Thymus (tissue), 11 donors: ENCODE measurements at regions not wholly inside any gene's neighbourhood (a gene's known extent, or its start where the extent isn't known, plus 50 kb on each side); places are given as distances from the start of the nearest gene placed in this dataset.

Experiments
- DNase-seq, 9 donors: peaks; one replicate each; pipeline ENCODE4 v3.0.0-alpha.2; 2013; ENCODE audit warnings: low spot score in 9 of 9, low read depth in 6 of 9, missing footprints in 1 of 9
- H3K27ac ChIP-seq, 2 donors: one replicate each; pipeline ENCODE4 v1.5.1; 2013; ENCODE audit warnings: control low read depth in 1 of 2, low read depth in 1 of 2, low read length in 1 of 2, mild to moderate bottlenecking in 1 of 2, moderate library complexity in 1 of 2
- H3K27me3 ChIP-seq, 2 donors: one replicate each; pipeline ENCODE4 v1.5.1; 2013; ENCODE audit warnings: low read length in 1 of 2; ENCODE audit not compliant: control insufficient read depth in 2 of 2, insufficient read depth in 1 of 2
- H3K36me3 ChIP-seq, 2 donors: one replicate each; pipeline ENCODE4 v1.5.1; 2013; ENCODE audit warnings: low read length in 1 of 2, mild to moderate bottlenecking in 1 of 2, moderate library complexity in 1 of 2; ENCODE audit not compliant: control insufficient read depth in 2 of 2, insufficient read depth in 2 of 2
- H3K4me1 ChIP-seq, 2 donors: one replicate each; pipeline ENCODE4 v1.5.1; 2013; ENCODE audit warnings: low read length in 2 of 2; ENCODE audit not compliant: control insufficient read depth in 2 of 2, insufficient read depth in 2 of 2
- H3K4me3 ChIP-seq, 2 donors: one replicate each; pipeline ENCODE4 v1.5.1; 2013; ENCODE audit warnings: low read length in 2 of 2, control low read depth in 1 of 2, mild to moderate bottlenecking in 1 of 2
- H3K9me3 ChIP-seq, 2 donors: one replicate each; pipeline ENCODE4 v1.5.1; 2013; ENCODE audit warnings: low read length in 1 of 2, mild to moderate bottlenecking in 1 of 2; ENCODE audit not compliant: control insufficient read depth in 2 of 2, insufficient read depth in 1 of 2
- WGBS: extraction: QIAGEN DNeasy Blood & Tissue Kit; methylation state at CpG from one replicate; pipeline ENCODE4 v1.1.7; 2013; 5-methylcytosine and 5-hydroxymethylcytosine counted together
- donor health status: healthy.

GRCh38 chr4:138599965-138600364 lies 357.8 kb upstream of the SLC7A11 start:
- 92% methylated on average over 4 of the region's 4 CpGs for WGBS
- H3K4me3 ChIP-seq = no peak overlapping the region
- DNase-seq = no peak

GRCh38 chr4:138598226-138598625 lies 356.1 kb upstream of the SLC7A11 start:
- Histone ChIP-seq H3K9me3 (no peaks in the 10 kb centered on the region), H3K36me3 (no peaks in the 10 kb centered on the region), H3K4me1 (no peaks in the 10 kb centered on the region), H3K27me3 (no peaks in the 10 kb centered on the region), H3K27ac (no peak overlapping the region), H3K4me3 (no peak overlapping the region)
- DNase-seq = no peak
- 55% methylated on average over 3 of the region's 3 CpGs for WGBS

More at GRCh38 chr4:138599965-138600364, 357.8 kb upstream of the SLC7A11 start:
- Histone ChIP-seq H3K4me1 (no peaks in the 10 kb centered on the region), H3K36me3 (no peaks in the 10 kb centered on the region), H3K27me3 (no peaks in the 10 kb centered on the region), H3K9me3 (no peaks in the 10 kb centered on the region), H3K27ac (no peak overlapping the region)

- H3K27me3 ChIP-seq = no peaks in the 10 kb centered on the region
- DNase-seq = no peak
- no peak overlapping the region for H3K4me3 ChIP-seq
- H3K9me3 ChIP-seq = no peaks in the 10 kb centered on the region
- H3K36me3 ChIP-seq = no peaks in the 10 kb centered on the region
- no peak overlapping the region for H3K27ac ChIP-seq
- WGBS = 80% methylated on average over 2 of the region's 2 CpGs
- no peaks in the 10 kb centered on the region for H3K4me1 ChIP-seq
Measured at GRCh38 chr4:138596896-138597295, 354.7 kb upstream of the SLC7A11 start.

GRCh38 chr4:138595731-138596460 lies 353.7 kb upstream of the SLC7A11 start:
- Histone ChIP-seq H3K27me3 (no peaks in the 10 kb centered on the region), H3K4me1 (no peaks in the 10 kb centered on the region), H3K36me3 (no peaks in the 10 kb centered on the region), H3K4me3 (no peak overlapping the region), H3K27ac (no peak overlapping the region), H3K9me3 (no peaks in the 10 kb centered on the region)
- DNase-seq = no peak
- 93% methylated on average over 4 of the region's 4 CpGs for WGBS

GRCh38 chr4:138595171-138595570 lies 353.0 kb upstream of the SLC7A11 start:
- no peaks in the 10 kb centered on the region for H3K27me3 ChIP-seq
- H3K4me1 ChIP-seq = no peaks in the 10 kb centered on the region
- DNase-seq = no peak
- no peaks in the 10 kb centered on the region for H3K36me3 ChIP-seq
- 94% methylated on average over 2 of the region's 2 CpGs for WGBS
- no peak overlapping the region for H3K27ac ChIP-seq
- no peak overlapping the region for H3K4me3 ChIP-seq
- no peaks in the 10 kb centered on the region for H3K9me3 ChIP-seq

GRCh38 chr4:138592796-138593195 lies 350.6 kb upstream of the SLC7A11 start:
- H3K4me3 ChIP-seq = no peak overlapping the region
- no peak for DNase-seq
- H3K27ac ChIP-seq = no peak overlapping the region
- WGBS = 93% methylated on average over 2 of the region's 2 CpGs
- no peaks in the 10 kb centered on the region for H3K9me3 ChIP-seq
- H3K27me3 ChIP-seq = no peaks in the 10 kb centered on the region
- H3K4me1 ChIP-seq = no peaks in the 10 kb centered on the region
- no peaks in the 10 kb centered on the region for H3K36me3 ChIP-seq

GRCh38 chr4:138591808-138592207 lies 349.7 kb upstream of the SLC7A11 start:
- WGBS = 46% methylated on average over 1 of the region's 1 CpG
- H3K36me3 ChIP-seq = no peaks in the 10 kb centered on the region
- no peak overlapping the region for H3K27ac ChIP-seq
- H3K27me3 ChIP-seq = no peaks in the 10 kb centered on the region
- no peak overlapping the region for H3K4me3 ChIP-seq
- DNase-seq = no peak
- H3K4me1 ChIP-seq = no peaks in the 10 kb centered on the region
- H3K9me3 ChIP-seq = no peaks in the 10 kb centered on the region

GRCh38 chr4:138588501-138588900 lies 346.4 kb upstream of the SLC7A11 start:
- H3K27ac ChIP-seq = no peak overlapping the region
- H3K4me3 ChIP-seq = no peak overlapping the region
- DNase-seq = no peak
- no peaks in the 10 kb centered on the region for H3K36me3 ChIP-seq
- H3K27me3 ChIP-seq = no peaks in the 10 kb centered on the region
- H3K4me1 ChIP-seq = no peaks in the 10 kb centered on the region
- H3K9me3 ChIP-seq = no peaks in the 10 kb centered on the region

- DNase-seq = no peak
- no peak overlapping the region for H3K4me3 ChIP-seq
- H3K9me3 ChIP-seq = no peaks in the 10 kb centered on the region
- no peaks in the 10 kb centered on the region for H3K27me3 ChIP-seq
- no peaks in the 10 kb centered on the region for H3K36me3 ChIP-seq
- H3K4me1 ChIP-seq = no peaks in the 10 kb centered on the region
- WGBS = over 99% methylated on average over 2 of the region's 2 CpGs
- H3K27ac ChIP-seq = no peak overlapping the region
Measured at GRCh38 chr4:138579146-138579545, 337.0 kb upstream of the SLC7A11 start.
